Spleen (tissue), 7 donors: ENCODE measurements at regions not wholly inside any gene's neighbourhood (a gene's known extent, or its start where the extent isn't known, plus 50 kb on each side); places are given as distances from the start of the nearest gene placed in this dataset.

Experiments
- POLR2A ChIP-seq, 3 donors: fragments of 450-650 bp; IDR thresholded peaks; one replicate each; pipeline ENCODE4 v1.5.1; 2017; ENCODE audit warnings: antibody characterized with exemption in 3 of 3, mild to moderate bottlenecking in 1 of 3
- TF ChIP-seq, protein P1 (sequence below), 11 experiments: fragments of 200-600 bp in 7 of 11; fragments of 450-650 bp in 4 of 11; sonication (generic) in 4 of 11; IDR thresholded peaks in 8 of 11; conservative IDR thresholded peaks in 3 of 11; 1 replicate in 7 of 11; 2 replicates in 4 of 11; pipeline versions ENCODE4 v1.4.0 to v1.8.0; 2016 to 2021; ENCODE audit warnings: antibody characterized with exemption in 11 of 11, inconsistent platforms in 4 of 11, mild to moderate bottlenecking in 1 of 11
- donor health status: DM: no; HTN: no; CAD: no; lungs with moderate emphysema.
- donor health status: DM: no; HTN: no; CAD: no.
- donor health status: DM: no; HTN: no; CAD: no.

DNA sequence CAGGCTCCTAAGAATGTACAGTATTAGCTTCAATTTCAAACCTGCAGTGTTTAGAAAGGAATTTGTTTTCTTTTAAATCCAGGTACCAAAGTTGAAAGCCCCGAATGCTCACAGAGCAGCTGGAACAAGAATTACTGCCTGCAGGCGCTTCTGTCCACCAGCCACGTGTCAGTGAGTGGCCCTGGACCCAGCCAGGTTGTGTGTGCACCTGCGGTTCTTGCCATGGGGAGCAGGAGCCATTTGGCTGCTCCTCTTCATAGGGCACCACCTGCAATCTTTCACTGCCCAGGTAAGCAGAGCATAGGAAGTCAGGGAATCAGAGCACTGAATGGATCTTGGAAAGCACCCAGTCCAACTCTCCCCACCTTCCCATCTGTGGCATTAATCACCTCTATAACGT is 79.5 kb upstream of the PIP5K1B start:
- TF ChIP-seq, protein P1, sequence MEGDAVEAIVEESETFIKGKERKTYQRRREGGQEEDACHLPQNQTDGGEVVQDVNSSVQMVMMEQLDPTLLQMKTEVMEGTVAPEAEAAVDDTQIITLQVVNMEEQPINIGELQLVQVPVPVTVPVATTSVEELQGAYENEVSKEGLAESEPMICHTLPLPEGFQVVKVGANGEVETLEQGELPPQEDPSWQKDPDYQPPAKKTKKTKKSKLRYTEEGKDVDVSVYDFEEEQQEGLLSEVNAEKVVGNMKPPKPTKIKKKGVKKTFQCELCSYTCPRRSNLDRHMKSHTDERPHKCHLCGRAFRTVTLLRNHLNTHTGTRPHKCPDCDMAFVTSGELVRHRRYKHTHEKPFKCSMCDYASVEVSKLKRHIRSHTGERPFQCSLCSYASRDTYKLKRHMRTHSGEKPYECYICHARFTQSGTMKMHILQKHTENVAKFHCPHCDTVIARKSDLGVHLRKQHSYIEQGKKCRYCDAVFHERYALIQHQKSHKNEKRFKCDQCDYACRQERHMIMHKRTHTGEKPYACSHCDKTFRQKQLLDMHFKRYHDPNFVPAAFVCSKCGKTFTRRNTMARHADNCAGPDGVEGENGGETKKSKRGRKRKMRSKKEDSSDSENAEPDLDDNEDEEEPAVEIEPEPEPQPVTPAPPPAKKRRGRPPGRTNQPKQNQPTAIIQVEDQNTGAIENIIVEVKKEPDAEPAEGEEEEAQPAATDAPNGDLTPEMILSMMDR (IDR thresholded peaks at IDR 0.05 in 8 of 11, conservative IDR thresholded peaks at IDR 0.05 in 3 of 11), result no peak
- TF ChIP-seq POLR2A (IDR thresholded peaks at IDR 0.05), result no peak
